Fibroblast of pulmonary artery (primary cell): ENCODE measurements at regions not wholly inside any gene's neighbourhood (a gene's known extent, or its start where the extent isn't known, plus 50 kb on each side); places are given as distances from the start of the nearest gene placed in this dataset.
A peak's percentile ranks its signal among the peaks of the same experiment; 100 is the strongest.

Experiments used
- DNase-seq: peaks from one replicate; pipeline ENCODE4 v3.0.0-alpha.2; 2010; ENCODE audit warnings: low read depth
- H3K4me3 ChIP-seq: replicated peaks from 2 replicates; pipeline ENCODE4 v1.5.1; 2011; ENCODE audit warnings: low read depth, mild to moderate bottlenecking, control low read depth, low read length, moderate library complexity
- CTCF ChIP-seq: IDR thresholded peaks from 2 replicates; pipeline ENCODE4 v1.5.1; 2011; ENCODE audit warnings: mild to moderate bottlenecking, control low read depth, low read length, inconsistent platforms; ENCODE audit errors: missing control alignments

- no peak for TF ChIP-seq CTCF
These were observed 1774.6 kb upstream of the PCDH20 start for GRCh38 chr13:63190219-63190618.

DNA sequence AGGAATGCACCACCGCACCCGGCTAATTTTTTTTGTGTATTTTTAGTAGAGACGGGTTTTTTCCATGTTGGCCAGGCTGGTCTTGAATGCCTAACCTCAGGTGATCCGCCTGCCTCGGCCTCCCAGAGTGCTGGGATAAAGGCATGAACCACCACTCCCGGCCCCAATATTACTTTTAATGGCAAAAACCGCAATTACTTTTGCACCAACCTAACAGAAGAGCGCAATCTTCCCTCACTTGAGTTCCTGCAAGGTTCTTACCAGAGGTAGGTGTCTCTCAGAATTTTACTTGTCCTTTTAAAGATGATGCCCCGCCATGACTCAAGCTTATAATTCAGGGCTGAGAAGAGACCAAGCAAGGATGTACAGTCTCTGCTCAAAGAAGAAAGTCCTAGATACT lies 1774.1 kb upstream of the PCDH20 start:
- no peak overlapping the region for H3K4me3 ChIP-seq
- TF ChIP-seq CTCF = no peak
- DNase-seq = no peak

More at GRCh38 chr13:63190219-63190618, 1774.6 kb upstream of the PCDH20 start:
- H3K4me3 ChIP-seq = no peak overlapping the region
- no peak for DNase-seq

DNA sequence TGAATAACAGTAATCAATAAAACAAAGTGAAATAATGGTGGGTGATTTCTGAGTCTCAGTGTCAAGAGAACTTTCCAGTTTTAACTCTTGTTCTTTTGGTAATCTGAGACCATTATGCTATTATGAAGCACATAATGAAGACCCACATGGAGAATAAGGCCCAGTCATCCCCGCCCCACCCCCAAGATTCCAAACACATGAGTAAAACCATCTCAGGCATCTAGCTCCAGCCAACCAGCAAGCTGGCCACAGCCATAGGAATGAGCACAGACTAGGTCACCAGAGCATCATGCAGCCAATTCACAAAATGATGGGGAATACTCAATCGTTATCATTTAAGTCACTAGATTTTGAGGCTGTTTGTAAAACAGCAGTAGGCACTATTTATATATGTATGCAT lies 1769.0 kb upstream of the PCDH20 start:
- no peak overlapping the region for H3K4me3 ChIP-seq
- no peak for TF ChIP-seq CTCF
- DNase-seq = peak; percentile 51

DNA sequence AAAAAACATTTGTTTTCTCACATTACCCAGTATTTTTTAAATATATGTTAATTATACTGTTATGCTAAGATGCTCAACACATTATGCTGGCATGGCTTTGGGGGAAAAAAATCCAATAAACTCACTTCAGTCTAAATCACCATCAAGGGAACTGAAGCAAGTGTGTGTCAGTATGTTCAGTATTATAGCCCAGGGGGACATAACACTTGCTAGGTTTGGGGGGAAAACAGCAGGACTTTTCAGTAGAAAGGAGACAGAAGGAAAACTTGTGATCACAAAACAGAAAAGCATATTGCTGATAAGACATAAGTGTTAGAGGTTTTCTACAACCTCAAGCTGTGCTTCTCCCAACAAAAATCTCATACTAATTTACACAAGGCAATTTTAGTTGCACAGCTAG lies 1759.9 kb upstream of the PCDH20 start:
- no peak for DNase-seq
- TF ChIP-seq CTCF = no peak
- H3K4me3 ChIP-seq = no peak overlapping the region

DNA sequence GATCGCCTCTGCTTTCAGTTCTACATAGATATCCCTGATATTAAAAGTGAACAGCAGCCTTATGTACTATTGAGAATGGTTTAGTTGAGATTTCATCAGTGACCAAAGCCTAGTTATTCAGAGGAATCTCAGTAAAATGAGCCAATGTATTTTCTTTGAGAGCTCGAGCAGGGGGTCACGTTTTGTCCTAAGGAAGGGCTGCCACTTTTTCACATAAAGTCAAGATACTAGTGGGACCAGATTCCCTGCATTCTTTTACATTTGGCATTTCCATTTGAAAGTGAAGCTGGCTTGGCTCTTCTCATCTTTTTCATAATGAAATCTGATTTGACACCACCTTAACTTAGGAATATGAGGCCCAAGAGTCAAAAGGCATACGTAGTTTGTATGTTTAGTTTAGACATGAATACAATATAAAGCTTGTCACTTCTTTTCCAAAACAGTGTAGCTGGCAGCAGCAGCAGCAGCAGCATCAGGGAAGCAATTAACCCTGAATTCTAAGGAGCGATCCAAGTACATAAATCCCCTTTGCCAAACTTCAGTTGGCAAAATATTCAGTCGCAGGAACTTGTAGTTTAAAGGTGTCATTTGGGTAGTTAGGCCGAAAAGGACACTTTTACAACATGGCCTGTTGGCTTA lies 1752.2 kb upstream of the PCDH20 start:
- no peak overlapping the region for H3K4me3 ChIP-seq
- no peak for DNase-seq
- no peak for TF ChIP-seq CTCF

- no peak overlapping the region for H3K4me3 ChIP-seq
- TF ChIP-seq CTCF = no peak
- DNase-seq = no peak
These were observed 1750.7 kb upstream of the PCDH20 start for GRCh38 chr13:63166345-63166744.

DNA sequence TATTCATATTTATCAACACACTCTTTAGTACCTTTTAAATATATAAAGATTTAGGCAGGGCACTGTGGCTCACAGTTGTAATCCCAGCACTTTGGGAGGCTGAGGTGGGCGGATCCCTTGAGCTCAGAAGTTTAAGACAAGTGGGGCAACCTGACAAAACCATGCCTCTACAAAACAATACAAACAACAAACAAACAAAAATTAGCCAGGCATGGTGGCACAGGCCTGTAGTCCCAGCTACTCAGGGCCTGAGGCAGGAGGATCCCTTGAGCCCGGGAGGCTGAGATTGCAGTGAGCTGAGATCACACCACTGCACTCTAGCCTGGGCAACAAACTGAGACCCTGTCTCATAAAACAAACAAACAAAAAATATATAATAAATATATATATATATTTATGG lies 1748.3 kb upstream of the PCDH20 start:
- no peak for TF ChIP-seq CTCF
- H3K4me3 ChIP-seq = no peak overlapping the region
- no peak for DNase-seq
